ENCODE measurements at regions not wholly inside any gene's neighbourhood (a gene's known extent, or its start where the extent isn't known, plus 50 kb on each side); places are given as distances from the start of the nearest gene placed in this dataset.

- no peak for TF ChIP-seq GABPA (IDR thresholded peaks at IDR 0.05; ENCODE audit: low read depth)
- TF ChIP-seq RXRA (IDR thresholded peaks at IDR 0.05; ENCODE audit: borderline replicate concordance, low read depth): no peak
- no peak for TF ChIP-seq EP300 (IDR thresholded peaks at IDR 0.05; ENCODE audit: borderline replicate concordance in 1 of 2, low read depth in 1 of 2, low read length in 1 of 2)
These were observed 478.3 kb downstream of the DMRT2 start (continued) for GRCh38 chr9:1528456-1528855.

- no peak overlapping the region for H3K4me2 ChIP-seq
- ChIA-PET CTCF (no interaction called here), POLR2A (no interaction called here)
- H3K27me3 ChIP-seq (ENCODE audit: insufficient read depth): no peaks in the 10 kb centered on the region
- no peaks in the 10 kb centered on the region for H3K9me2 ChIP-seq
- no peak for DNase-seq
- H3K9me3 ChIP-seq: no peaks in the 10 kb centered on the region
- no peaks in the 10 kb centered on the region for H4K20me1 ChIP-seq (ENCODE audit: insufficient read depth)
- TF ChIP-seq MEF2A (IDR thresholded peaks at IDR 0.05; ENCODE audit: borderline replicate concordance, low read depth) (no peak), SMC3 (IDR thresholded peaks at IDR 0.05; ENCODE audit: low read depth, low read length) (no peak), ZBTB33 (IDR thresholded peaks at IDR 0.05; ENCODE audit: borderline replicate concordance, low read depth) (no peak), TEAD4 (IDR thresholded peaks at IDR 0.05; ENCODE audit: borderline replicate concordance, insufficient read depth) (no peak), EZH2phosphoT487 (IDR thresholded peaks at IDR 0.05; ENCODE audit: borderline replicate concordance, low read depth) (no peak)
- no peaks in the 10 kb centered on the region for H3F3A ChIP-seq (replicated peaks; ENCODE audit: insufficient read depth)
- 0% methylated on average over 3 of the region's 3 CpGs for WGBS (ENCODE audit: low lambda C conversion rate)
- no peak overlapping the region for H3K27ac ChIP-seq (ENCODE audit: low read depth in 2 of 2, low read length in 1 of 2)
- no peaks in the 10 kb centered on the region for H3K36me3 ChIP-seq (replicated peaks in 1 of 2; ENCODE audit: control insufficient read depth in 1 of 2, insufficient read depth in 2 of 2, low read length in 1 of 2)
- no peaks in the 10 kb centered on the region for H3K79me2 ChIP-seq (ENCODE audit: insufficient read depth)
- no peak overlapping the region for H2AFZ ChIP-seq (ENCODE audit: low read depth)
- H3K4me3 ChIP-seq (ENCODE audit: low read depth in 2 of 2, low read length in 1 of 2): no peak overlapping the region
- H3K9ac ChIP-seq: no peak overlapping the region
- no peaks in the 10 kb centered on the region for H3K4me1 ChIP-seq (ENCODE audit: control insufficient read depth in 1 of 2, insufficient read depth in 2 of 2, low read depth in 1 of 2, low read length in 1 of 2)
These were observed 480.5 kb downstream of the DMRT2 start for GRCh38 chr9:1530696-1531095.

GRCh38 chr9:1531424-1531823, 481.3 kb downstream of the DMRT2 start:
- H2AFZ ChIP-seq (ENCODE audit: low read depth): no peak overlapping the region
- no peak overlapping the region for H3K27ac ChIP-seq (ENCODE audit: low read depth in 2 of 2, low read length in 1 of 2)
- POLR2A ChIA-PET: no interaction called here
- no peak for DNase-seq
- no peaks in the 10 kb centered on the region for H3K27me3 ChIP-seq (ENCODE audit: insufficient read depth)
- H3K4me2 ChIP-seq: no peak overlapping the region
- H3K9me2 ChIP-seq: no peaks in the 10 kb centered on the region
- no peaks in the 10 kb centered on the region for H3K36me3 ChIP-seq (replicated peaks in 1 of 2; ENCODE audit: control insufficient read depth in 1 of 2, insufficient read depth in 2 of 2, low read length in 1 of 2)
- H3F3A ChIP-seq (replicated peaks; ENCODE audit: insufficient read depth): no peaks in the 10 kb centered on the region
- H3K4me1 ChIP-seq (ENCODE audit: control insufficient read depth in 1 of 2, insufficient read depth in 2 of 2, low read depth in 1 of 2, low read length in 1 of 2): no peaks in the 10 kb centered on the region
- CTCF ChIA-PET: no interaction called here
- WGBS (ENCODE audit: low lambda C conversion rate): 0% methylated on average over 1 of the region's 1 CpG
- no peak overlapping the region for H3K4me3 ChIP-seq (ENCODE audit: low read depth in 2 of 2, low read length in 1 of 2)
- H3K9ac ChIP-seq: no peak overlapping the region
- H3K9me3 ChIP-seq: no peaks in the 10 kb centered on the region
- H3K79me2 ChIP-seq (ENCODE audit: insufficient read depth): no peaks in the 10 kb centered on the region
- no peaks in the 10 kb centered on the region for H4K20me1 ChIP-seq (ENCODE audit: insufficient read depth)
- TF ChIP-seq CTCF (IDR thresholded peaks at IDR 0.05) (no peak), REST (IDR thresholded peaks at IDR 0.05; ENCODE audit: low read depth, low read length) (no peak), EZH2phosphoT487 (IDR thresholded peaks at IDR 0.05; ENCODE audit: borderline replicate concordance, low read depth) (no peak), IRF3 (IDR thresholded peaks at IDR 0.05; ENCODE audit: low read depth, low read length) (no peak), RAD21 (IDR thresholded peaks at IDR 0.05; ENCODE audit: low read length) (no peak), PBX3 (IDR thresholded peaks at IDR 0.05) (no peak), EP300 (IDR thresholded peaks at IDR 0.05; ENCODE audit: borderline replicate concordance in 1 of 2, low read depth in 1 of 2, low read length in 1 of 2) (no peak), YY1 (IDR thresholded peaks at IDR 0.05; ENCODE audit: low read depth) (no peak), USF1 (IDR thresholded peaks at IDR 0.05; ENCODE audit: borderline replicate concordance, low read depth) (no peak)
